ENCODE measurements at regions not wholly inside any gene's neighbourhood (a gene's known extent, or its start where the extent isn't known, plus 50 kb on each side); places are given as distances from the start of the nearest gene placed in this dataset.

DNA sequence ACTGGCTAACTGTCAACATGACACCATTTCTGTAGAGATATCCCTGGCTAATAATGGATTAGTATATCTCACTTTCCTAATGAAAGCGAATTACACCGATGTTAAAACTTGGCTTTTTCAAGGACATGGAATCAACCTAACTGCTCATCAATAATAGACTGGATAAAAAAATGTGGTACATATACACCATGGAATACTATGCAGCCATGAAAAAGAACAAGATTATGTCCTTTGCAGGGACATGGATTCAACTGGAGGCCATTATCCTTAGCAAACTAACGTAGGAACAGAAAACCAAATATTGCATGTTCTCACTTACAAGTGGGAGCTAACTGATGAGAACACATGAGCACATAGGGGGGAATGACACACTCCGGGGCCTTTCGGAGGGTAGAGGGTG is 62.6 kb downstream of the ZIC1 start:
- DNase-seq (ENCODE audit: low read depth), result no peak
- TF ChIP-seq, protein P1, sequence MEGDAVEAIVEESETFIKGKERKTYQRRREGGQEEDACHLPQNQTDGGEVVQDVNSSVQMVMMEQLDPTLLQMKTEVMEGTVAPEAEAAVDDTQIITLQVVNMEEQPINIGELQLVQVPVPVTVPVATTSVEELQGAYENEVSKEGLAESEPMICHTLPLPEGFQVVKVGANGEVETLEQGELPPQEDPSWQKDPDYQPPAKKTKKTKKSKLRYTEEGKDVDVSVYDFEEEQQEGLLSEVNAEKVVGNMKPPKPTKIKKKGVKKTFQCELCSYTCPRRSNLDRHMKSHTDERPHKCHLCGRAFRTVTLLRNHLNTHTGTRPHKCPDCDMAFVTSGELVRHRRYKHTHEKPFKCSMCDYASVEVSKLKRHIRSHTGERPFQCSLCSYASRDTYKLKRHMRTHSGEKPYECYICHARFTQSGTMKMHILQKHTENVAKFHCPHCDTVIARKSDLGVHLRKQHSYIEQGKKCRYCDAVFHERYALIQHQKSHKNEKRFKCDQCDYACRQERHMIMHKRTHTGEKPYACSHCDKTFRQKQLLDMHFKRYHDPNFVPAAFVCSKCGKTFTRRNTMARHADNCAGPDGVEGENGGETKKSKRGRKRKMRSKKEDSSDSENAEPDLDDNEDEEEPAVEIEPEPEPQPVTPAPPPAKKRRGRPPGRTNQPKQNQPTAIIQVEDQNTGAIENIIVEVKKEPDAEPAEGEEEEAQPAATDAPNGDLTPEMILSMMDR (IDR thresholded peaks at IDR 0.05; ENCODE audit: insufficient read depth, low read length), result no peak
- no peak overlapping the region for H3K4me3 ChIP-seq (ENCODE audit: low read depth, low read length)

DNA sequence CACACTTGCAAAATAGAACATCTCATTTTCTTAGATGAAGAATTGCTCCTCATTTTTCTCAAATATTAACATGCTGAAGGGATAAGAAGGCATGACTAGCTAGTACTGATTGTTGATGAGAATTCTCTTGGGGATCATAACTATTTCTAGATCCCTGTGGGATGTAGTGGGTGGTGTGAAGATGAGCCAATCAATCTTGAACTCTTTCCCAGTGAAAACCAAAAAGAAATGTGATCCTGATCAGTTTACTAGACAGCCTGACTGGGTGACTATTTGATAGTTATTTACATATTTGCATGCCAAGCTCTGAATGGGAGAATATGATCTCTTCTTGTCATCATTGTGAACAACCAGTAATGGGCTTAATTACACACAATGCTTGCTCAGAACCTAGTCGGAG is 63.7 kb downstream of the ZIC1 start:
- DNase-seq (ENCODE audit: low read depth), result no peak
- TF ChIP-seq, protein P1 (IDR thresholded peaks at IDR 0.05; ENCODE audit: insufficient read depth, low read length), result no peak

DNA sequence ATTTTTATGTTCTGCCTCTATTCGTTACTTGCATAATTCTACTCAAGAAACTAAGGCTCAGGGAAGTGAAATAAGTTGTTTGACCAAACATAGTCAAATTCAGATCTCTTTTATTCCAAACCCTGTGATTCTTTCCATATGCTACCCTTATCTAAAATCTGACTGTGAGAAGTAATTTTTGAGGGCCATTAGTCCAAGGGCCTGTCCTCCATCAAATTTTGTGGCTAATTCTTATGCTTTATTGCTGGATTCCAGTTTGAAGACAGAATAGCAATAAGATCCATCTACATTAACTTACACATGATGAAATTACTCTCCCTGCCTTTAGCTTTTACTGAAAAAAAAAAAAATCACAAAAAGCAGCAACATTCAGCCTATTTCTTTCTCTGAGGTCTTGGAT is 74.0 kb downstream of the ZIC1 start:
- TF ChIP-seq, protein P1 (IDR thresholded peaks at IDR 0.05; ENCODE audit: insufficient read depth, low read length), result no peak
- H3K4me3 ChIP-seq (ENCODE audit: low read depth, low read length), result no peak overlapping the region
- DNase-seq (ENCODE audit: low read depth), result no peak

More for the DNA sequence above, 63.7 kb downstream of the ZIC1 start:
- no peak overlapping the region for H3K4me3 ChIP-seq (ENCODE audit: low read depth, low read length)

DNA sequence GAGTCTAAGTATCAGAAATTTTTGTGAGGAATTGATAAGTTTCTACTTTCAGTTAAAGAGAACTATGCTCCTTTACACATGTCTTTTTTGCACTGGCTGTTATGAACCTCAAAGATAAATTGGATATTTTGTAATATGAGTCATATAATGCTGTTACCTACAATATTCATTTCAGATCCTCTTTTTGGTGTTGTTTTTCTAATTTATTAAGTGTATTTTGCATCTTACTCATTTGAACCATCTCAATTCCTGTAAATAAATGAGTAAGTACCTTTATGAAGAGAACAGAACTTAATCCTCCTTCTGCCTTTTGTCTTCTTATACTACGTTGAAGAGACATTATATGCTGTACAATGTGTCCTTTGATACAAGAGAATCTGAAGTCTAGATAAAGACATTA is 74.4 kb downstream of the ZIC1 start:
- TF ChIP-seq, protein P1 (IDR thresholded peaks at IDR 0.05; ENCODE audit: insufficient read depth, low read length), result no peak
- H3K4me3 ChIP-seq (ENCODE audit: low read depth, low read length), result no peak overlapping the region
- DNase-seq (ENCODE audit: low read depth), result no peak

DNA sequence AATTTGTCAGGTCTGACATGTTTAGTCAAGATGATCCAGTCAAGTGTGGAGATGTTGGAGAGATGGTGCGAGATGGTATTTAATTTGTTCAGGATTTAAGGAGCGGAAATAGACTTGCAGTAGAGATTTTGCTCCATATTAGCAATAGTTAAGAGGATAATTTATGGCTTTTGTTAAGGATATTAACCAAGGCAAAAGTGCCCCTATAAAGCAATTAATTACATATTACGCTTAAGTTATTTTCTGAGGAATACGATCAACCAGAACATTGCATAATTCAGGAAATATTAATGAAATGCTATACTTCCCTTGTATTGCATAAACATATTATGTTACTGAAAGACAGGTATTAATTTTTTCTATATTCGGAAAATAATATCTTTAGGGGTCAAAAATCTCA is 83.9 kb downstream of the ZIC1 start:
- no peak overlapping the region for H3K4me3 ChIP-seq (ENCODE audit: low read depth, low read length)
- TF ChIP-seq, protein P1 (IDR thresholded peaks at IDR 0.05; ENCODE audit: insufficient read depth, low read length), result no peak
- no peak for DNase-seq (ENCODE audit: low read depth)

DNA sequence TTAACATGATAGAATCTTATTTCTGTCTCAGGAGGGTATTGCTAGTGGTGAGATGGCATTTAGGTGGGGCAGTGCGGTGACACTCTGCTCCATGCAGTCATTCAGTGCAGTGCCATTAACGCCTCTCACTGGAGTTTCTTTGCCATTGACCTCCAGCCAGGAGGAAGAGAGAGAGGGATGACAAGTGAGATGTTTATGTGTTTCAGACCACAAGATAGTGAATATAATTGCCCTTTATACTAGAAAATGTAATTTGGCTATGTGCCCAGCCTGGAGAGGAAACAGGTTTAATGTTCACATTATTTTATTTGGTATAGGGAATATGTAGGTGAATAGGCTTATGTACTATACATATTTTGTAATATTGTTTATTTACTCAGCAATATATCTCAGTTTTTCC is 84.5 kb downstream of the ZIC1 start:
- TF ChIP-seq, protein P1 (IDR thresholded peaks at IDR 0.05; ENCODE audit: insufficient read depth, low read length), result no peak
- H3K4me3 ChIP-seq (ENCODE audit: low read depth, low read length), result no peak overlapping the region
- DNase-seq (ENCODE audit: low read depth), result no peak

DNA sequence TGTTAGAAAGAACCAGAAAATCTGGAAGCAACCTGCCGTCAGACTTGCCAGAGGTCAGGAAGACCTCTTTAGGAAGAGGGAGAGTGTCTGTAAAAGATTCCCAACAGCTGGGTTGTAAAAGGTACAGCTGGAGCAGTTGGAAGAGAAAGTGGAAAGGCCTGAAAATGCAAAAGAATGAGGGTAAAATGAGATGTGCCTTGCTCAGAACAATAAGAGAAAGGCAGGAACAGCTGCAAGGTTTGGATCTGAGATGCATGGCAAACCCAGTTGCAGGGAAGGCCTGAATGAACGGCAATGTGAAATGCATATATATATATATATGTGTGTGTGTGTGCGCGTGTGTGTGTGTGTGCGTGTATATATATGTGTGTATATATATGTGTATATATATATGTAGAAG is 88.1 kb downstream of the ZIC1 start:
- H3K4me3 ChIP-seq (ENCODE audit: low read depth, low read length), result no peak overlapping the region
- TF ChIP-seq, protein P1 (IDR thresholded peaks at IDR 0.05; ENCODE audit: insufficient read depth, low read length), result no peak
- no peak for DNase-seq (ENCODE audit: low read depth)

Measured in fibroblast of the aortic adventitia (primary cell).